ENCODE measurements at regions not wholly inside any gene's neighbourhood (a gene's known extent, or its start where the extent isn't known, plus 50 kb on each side); places are given as distances from the start of the nearest gene placed in this dataset.

- TF ChIP-seq, protein P1, sequence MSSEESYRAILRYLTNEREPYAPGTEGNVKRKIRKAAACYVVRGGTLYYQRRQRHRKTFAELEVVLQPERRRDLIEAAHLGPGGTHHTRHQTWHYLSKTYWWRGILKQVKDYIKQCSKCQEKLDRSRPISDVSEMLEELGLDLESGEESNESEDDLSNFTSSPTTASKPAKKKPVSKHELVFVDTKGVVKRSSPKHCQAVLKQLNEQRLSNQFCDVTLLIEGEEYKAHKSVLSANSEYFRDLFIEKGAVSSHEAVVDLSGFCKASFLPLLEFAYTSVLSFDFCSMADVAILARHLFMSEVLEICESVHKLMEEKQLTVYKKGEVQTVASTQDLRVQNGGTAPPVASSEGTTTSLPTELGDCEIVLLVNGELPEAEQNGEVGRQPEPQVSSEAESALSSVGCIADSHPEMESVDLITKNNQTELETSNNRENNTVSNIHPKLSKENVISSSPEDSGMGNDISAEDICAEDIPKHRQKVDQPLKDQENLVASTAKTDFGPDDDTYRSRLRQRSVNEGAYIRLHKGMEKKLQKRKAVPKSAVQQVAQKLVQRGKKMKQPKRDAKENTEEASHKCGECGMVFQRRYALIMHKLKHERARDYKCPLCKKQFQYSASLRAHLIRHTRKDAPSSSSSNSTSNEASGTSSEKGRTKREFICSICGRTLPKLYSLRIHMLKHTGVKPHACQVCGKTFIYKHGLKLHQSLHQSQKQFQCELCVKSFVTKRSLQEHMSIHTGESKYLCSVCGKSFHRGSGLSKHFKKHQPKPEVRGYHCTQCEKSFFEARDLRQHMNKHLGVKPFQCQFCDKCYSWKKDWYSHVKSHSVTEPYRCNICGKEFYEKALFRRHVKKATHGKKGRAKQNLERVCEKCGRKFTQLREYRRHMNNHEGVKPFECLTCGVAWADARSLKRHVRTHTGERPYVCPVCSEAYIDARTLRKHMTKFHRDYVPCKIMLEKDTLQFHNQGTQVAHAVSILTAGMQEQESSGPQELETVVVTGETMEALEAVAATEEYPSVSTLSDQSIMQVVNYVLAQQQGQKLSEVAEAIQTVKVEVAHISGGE (CRISPR knock-in tag; IDR thresholded peaks at IDR 0.05) = no peak
- TF ChIP-seq RBM22 (IDR thresholded peaks at IDR 0.05; ENCODE audit: low read depth, low read length, poor library complexity, severe bottlenecking) (no peak), CBFA2T3 (IDR thresholded peaks at IDR 0.05) (peak; percentile 77), KDM2B (CRISPR knock-in tag; IDR thresholded peaks at IDR 0.05) (no peak), SNIP1 (IDR thresholded peaks at IDR 0.05; ENCODE audit: low read depth) (no peak), ZNF766 (CRISPR knock-in tag; conservative IDR thresholded peaks at IDR 0.05) (peak; percentile 65; the same call in 1 of the 2 replicates), SRSF7 (optimal IDR thresholded peaks at IDR 0.05; ENCODE audit: low read depth, low read length) (no peak), TCF3 (CRISPR knock-in tag; IDR thresholded peaks at IDR 0.05) (peak; percentile 73), TEAD4 (IDR thresholded peaks at IDR 0.05; ENCODE audit: low read length) (peak; percentile 72), TEAD4 (CRISPR knock-in tag; IDR thresholded peaks at IDR 0.05; ENCODE audit: borderline replicate concordance) (no peak), ZNF23 (CRISPR knock-in tag; IDR thresholded peaks at IDR 0.05) (no peak), HOMEZ (CRISPR knock-in tag; IDR thresholded peaks at IDR 0.05) (no peak), ETV1 (tag; conservative IDR thresholded peaks at IDR 0.05; ENCODE audit: low read depth) (no peak), TOE1 (IDR thresholded peaks at IDR 0.05; ENCODE audit: borderline replicate concordance) (0 out of 2 replicates have a peak, but pooled peaks have one; percentile 24), TOE1 (CRISPR knock-in tag; IDR thresholded peaks at IDR 0.05; ENCODE audit: borderline replicate concordance, low read depth) (no peak), ESRRB (CRISPR knock-in tag; IDR thresholded peaks at IDR 0.05; ENCODE audit: borderline replicate concordance) (no peak), EP300 (IDR thresholded peaks at IDR 0.05; ENCODE audit: low read length) (peak; percentile 22; the same call in 1 of the 2 replicates), PPARD (CRISPR knock-in tag; IDR thresholded peaks at IDR 0.05) (no peak), ATF1 (CRISPR knock-in tag; IDR thresholded peaks at IDR 0.05) (no peak), ATF1 (tag; IDR thresholded peaks at IDR 0.05) (no peak)
- TF ChIP-seq, protein P2, sequence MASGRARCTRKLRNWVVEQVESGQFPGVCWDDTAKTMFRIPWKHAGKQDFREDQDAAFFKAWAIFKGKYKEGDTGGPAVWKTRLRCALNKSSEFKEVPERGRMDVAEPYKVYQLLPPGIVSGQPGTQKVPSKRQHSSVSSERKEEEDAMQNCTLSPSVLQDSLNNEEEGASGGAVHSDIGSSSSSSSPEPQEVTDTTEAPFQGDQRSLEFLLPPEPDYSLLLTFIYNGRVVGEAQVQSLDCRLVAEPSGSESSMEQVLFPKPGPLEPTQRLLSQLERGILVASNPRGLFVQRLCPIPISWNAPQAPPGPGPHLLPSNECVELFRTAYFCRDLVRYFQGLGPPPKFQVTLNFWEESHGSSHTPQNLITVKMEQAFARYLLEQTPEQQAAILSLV (tag; IDR thresholded peaks at IDR 0.05) = no peak
- TF ChIP-seq, protein P3, sequence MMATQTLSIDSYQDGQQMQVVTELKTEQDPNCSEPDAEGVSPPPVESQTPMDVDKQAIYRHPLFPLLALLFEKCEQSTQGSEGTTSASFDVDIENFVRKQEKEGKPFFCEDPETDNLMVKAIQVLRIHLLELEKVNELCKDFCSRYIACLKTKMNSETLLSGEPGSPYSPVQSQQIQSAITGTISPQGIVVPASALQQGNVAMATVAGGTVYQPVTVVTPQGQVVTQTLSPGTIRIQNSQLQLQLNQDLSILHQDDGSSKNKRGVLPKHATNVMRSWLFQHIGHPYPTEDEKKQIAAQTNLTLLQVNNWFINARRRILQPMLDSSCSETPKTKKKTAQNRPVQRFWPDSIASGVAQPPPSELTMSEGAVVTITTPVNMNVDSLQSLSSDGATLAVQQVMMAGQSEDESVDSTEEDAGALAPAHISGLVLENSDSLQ (IDR thresholded peaks at IDR 0.05) = no peak
Observed at GRCh38 chr10:118470470-118470869, 125.0 kb downstream of the PRLHR start (continued).

Data from K562 (cell line).